ENCODE measurements at regions not wholly inside any gene's neighbourhood (a gene's known extent, or its start where the extent isn't known, plus 50 kb on each side); places are given as distances from the start of the nearest gene placed in this dataset.

DNA sequence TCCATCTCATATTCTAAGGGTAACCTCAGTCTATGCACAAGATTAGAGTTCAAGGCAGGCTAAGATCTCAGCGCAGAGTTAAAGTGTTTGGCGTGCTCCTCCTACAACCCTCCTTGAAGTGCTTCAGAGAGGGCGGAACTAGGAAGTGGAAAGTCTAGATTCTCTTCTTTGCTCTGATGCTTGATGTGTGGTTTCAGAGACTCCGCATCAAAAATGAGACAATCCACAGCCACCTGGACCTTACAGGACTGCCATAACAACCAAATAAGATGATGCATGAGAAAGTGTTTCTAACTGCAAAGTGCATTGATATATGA lies 161.3 kb upstream of the ATP11B start:
- ChIA-PET CTCF (no interaction called here), POLR2A (ENCODE audit: low non-redundant PET) (no interaction called here)
- Histone ChIP-seq H3K27me3 (replicated peaks; ENCODE audit: insufficient read depth, low read depth, low read length, poor library complexity) (no peaks in the 10 kb centered on the region), H3K36me3 (ENCODE audit: insufficient read depth, low read length, poor library complexity, severe bottlenecking) (no peaks in the 10 kb centered on the region), H3K27ac (ENCODE audit: low read depth, low read length, poor library complexity, severe bottlenecking) (no peak overlapping the region), H3K9me3 (ENCODE audit: low read depth, low read length, poor library complexity, severe bottlenecking) (no peaks in the 10 kb centered on the region), H3K4me3 (ENCODE audit: low read depth, low read length, poor library complexity, severe bottlenecking) (no peak overlapping the region), H3K4me1 (ENCODE audit: insufficient read depth, low read length, poor library complexity, severe bottlenecking) (no peaks in the 10 kb centered on the region)
- intact Hi-C loops (cut with micrococcal nuclease; ENCODE audit: unreplicated experiment) = no loop called here
- no peak for DNase-seq (ENCODE audit: low spot score)
- no TSS peak for BruUV-seq (replicated peaks)
- TF ChIP-seq, protein P1, sequence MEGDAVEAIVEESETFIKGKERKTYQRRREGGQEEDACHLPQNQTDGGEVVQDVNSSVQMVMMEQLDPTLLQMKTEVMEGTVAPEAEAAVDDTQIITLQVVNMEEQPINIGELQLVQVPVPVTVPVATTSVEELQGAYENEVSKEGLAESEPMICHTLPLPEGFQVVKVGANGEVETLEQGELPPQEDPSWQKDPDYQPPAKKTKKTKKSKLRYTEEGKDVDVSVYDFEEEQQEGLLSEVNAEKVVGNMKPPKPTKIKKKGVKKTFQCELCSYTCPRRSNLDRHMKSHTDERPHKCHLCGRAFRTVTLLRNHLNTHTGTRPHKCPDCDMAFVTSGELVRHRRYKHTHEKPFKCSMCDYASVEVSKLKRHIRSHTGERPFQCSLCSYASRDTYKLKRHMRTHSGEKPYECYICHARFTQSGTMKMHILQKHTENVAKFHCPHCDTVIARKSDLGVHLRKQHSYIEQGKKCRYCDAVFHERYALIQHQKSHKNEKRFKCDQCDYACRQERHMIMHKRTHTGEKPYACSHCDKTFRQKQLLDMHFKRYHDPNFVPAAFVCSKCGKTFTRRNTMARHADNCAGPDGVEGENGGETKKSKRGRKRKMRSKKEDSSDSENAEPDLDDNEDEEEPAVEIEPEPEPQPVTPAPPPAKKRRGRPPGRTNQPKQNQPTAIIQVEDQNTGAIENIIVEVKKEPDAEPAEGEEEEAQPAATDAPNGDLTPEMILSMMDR (conservative IDR thresholded peaks at IDR 0.05; ENCODE audit: low read depth, low read length) = no peak

DNA sequence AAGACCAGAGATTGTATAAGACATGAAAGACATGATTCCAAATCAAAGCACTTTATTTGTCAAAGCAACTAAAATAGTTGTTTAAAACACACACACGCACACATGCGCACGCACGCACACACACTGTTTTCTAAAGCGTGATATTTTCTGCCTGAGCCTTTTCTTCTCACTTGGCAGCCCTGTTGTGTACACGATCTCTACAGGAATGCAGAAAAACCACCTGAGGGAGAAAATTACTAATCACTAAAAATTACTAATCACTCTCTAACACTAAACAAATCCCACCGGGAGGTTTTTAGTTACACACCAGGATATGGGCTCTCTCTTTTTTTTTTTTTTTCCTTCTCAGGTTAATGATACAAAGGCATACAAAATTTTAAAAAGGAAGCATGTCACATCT lies 160.1 kb upstream of the ATP11B start:
- BruUV-seq (replicated peaks) = no TSS peak
- intact Hi-C loops (cut with micrococcal nuclease; ENCODE audit: unreplicated experiment) = no loop called here
- Histone ChIP-seq H3K4me3 (ENCODE audit: low read depth, low read length, poor library complexity, severe bottlenecking) (no peak overlapping the region), H3K27ac (ENCODE audit: low read depth, low read length, poor library complexity, severe bottlenecking) (no peak overlapping the region), H3K4me1 (ENCODE audit: insufficient read depth, low read length, poor library complexity, severe bottlenecking) (no peaks in the 10 kb centered on the region), H3K27me3 (replicated peaks; ENCODE audit: insufficient read depth, low read depth, low read length, poor library complexity) (no peaks in the 10 kb centered on the region), H3K36me3 (ENCODE audit: insufficient read depth, low read length, poor library complexity, severe bottlenecking) (no peaks in the 10 kb centered on the region), H3K9me3 (ENCODE audit: low read depth, low read length, poor library complexity, severe bottlenecking) (no peaks in the 10 kb centered on the region)
- ChIA-PET POLR2A (ENCODE audit: low non-redundant PET) (no interaction called here), CTCF (interaction anchor here (0.7 kb wide), 1 partner anchor 17 kb away, joined by 3 read pairs; no protein-coding TSS in a partner anchor)
- no peak for TF ChIP-seq EZH2 (IDR thresholded peaks at IDR 0.05; ENCODE audit: borderline replicate concordance, low read depth, low read length, poor library complexity, severe bottlenecking)
- TF ChIP-seq, protein P1 (conservative IDR thresholded peaks at IDR 0.05; ENCODE audit: low read depth, low read length) = no peak
- DNase-seq (ENCODE audit: low spot score) = no peak

DNA sequence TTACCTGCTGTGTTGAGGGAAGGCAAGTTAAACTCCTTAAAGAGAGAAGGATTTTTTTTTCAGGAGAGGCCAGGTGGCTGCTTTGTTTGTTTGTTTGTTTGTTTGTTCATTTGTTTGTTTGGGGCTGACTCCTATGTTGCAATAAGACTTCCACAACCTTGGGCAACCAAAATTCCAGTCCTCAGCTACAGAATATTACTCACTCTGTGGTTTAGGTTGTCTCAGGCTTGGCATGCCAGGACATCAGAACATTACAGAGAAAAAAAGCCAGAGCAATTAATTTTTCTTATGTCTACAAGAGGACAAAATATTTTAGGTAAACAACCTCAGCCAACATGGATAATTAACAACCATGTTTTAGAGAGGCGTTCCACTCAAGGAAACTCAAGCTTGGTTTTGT lies 156.7 kb upstream of the ATP11B start:
- DNase-seq (ENCODE audit: low spot score) = no peak
- intact Hi-C loops (cut with micrococcal nuclease; ENCODE audit: unreplicated experiment) = no loop called here
- no peaks in the 10 kb centered on the region for H3K9me3 ChIP-seq (ENCODE audit: low read depth, low read length, poor library complexity, severe bottlenecking)
- TF ChIP-seq, protein P1 (conservative IDR thresholded peaks at IDR 0.05; ENCODE audit: low read depth, low read length) = no peak
- no peak for TF ChIP-seq EZH2 (IDR thresholded peaks at IDR 0.05; ENCODE audit: borderline replicate concordance, low read depth, low read length, poor library complexity, severe bottlenecking)
- no peak overlapping the region for H3K4me3 ChIP-seq (ENCODE audit: low read depth, low read length, poor library complexity, severe bottlenecking)
- H3K27ac ChIP-seq (ENCODE audit: low read depth, low read length, poor library complexity, severe bottlenecking) = no peak overlapping the region
- no TSS peak for BruUV-seq (replicated peaks)
- POLR2A ChIA-PET (ENCODE audit: low non-redundant PET) = no interaction called here
- H3K4me1 ChIP-seq (ENCODE audit: insufficient read depth, low read length, poor library complexity, severe bottlenecking) = no peaks in the 10 kb centered on the region
- no peaks in the 10 kb centered on the region for H3K27me3 ChIP-seq (replicated peaks; ENCODE audit: insufficient read depth, low read depth, low read length, poor library complexity)
- CTCF ChIA-PET = no interaction called here
- H3K36me3 ChIP-seq (ENCODE audit: insufficient read depth, low read length, poor library complexity, severe bottlenecking) = no peaks in the 10 kb centered on the region
